H1 (cell line): ENCODE measurements at regions not wholly inside any gene's neighbourhood (a gene's known extent, or its start where the extent isn't known, plus 50 kb on each side); places are given as distances from the start of the nearest gene placed in this dataset.

Experiments used
- TF ChIP-seq, protein P1 (sequence below): IDR thresholded peaks from 2 replicates; pipeline ENCODE4 v1.6.1; 2012; ENCODE audit warnings: low read length, inconsistent platforms

DNA sequence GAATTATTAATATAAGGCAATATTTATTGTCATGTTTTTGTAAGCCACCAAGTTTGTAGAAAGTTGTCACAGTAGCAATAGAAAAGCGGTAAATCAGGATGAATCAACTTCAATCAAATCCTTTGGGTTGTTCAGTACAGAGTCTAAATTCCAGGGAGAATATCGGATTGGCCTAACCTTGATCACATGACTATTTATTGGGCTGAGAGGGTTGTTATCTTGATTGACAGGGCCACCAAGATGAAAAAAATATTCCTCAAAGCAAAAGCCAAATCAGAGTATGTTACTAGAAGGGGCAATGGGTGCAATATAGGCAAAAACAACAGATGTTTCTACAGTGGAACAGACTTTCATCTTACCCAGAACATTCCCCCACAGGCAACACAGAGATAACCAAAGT is 270.0 kb downstream of the METTL4 start (continued):
- TF ChIP-seq, protein P1, sequence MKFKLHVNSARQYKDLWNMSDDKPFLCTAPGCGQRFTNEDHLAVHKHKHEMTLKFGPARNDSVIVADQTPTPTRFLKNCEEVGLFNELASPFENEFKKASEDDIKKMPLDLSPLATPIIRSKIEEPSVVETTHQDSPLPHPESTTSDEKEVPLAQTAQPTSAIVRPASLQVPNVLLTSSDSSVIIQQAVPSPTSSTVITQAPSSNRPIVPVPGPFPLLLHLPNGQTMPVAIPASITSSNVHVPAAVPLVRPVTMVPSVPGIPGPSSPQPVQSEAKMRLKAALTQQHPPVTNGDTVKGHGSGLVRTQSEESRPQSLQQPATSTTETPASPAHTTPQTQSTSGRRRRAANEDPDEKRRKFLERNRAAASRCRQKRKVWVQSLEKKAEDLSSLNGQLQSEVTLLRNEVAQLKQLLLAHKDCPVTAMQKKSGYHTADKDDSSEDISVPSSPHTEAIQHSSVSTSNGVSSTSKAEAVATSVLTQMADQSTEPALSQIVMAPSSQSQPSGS = no peak
